Tongue (tissue), 2 donors: ENCODE measurements at regions not wholly inside any gene's neighbourhood (a gene's known extent, or its start where the extent isn't known, plus 50 kb on each side); places are given as distances from the start of the nearest gene placed in this dataset. TPM values are rescaled to one million over a fixed set of nuclear protein-coding genes. Genes with fewer than 3 reads are reported as not detected.
"Not testable (repeated sequence)": the region's sequence is repeated elsewhere in the genome, so short reads cannot be mapped to it uniquely, and the experiment has no call there.

Source experiments
- DNase-seq: peaks from one replicate; pipeline ENCODE4 v3.0.0-alpha.2; 2015
- small RNA-seq: library from RNA; depleted of rRNA; stranded (forward); fragments of <200 nt; gene quantifications from one replicate; pipeline ENCODE3, GENCODE V24; 2014; ENCODE audit warnings: low replicate concordance

GRCh38 chrX:12060489-12061260 lies 77.6 kb upstream of the FRMPD4 start:
- DNase-seq: no peak

- DNase-seq: peak; percentile 44
These were observed 73.0 kb upstream of the FRMPD4 start for GRCh38 chrX:12065251-12065650.

GRCh38 chrX:12076046-12076445 lies 62.2 kb upstream of the FRMPD4 start:
- no peak for DNase-seq

- peak; percentile 17 for DNase-seq
These were observed 58.0 kb upstream of the FRMPD4 start for GRCh38 chrX:12080265-12080664.

GRCh38 chrX:12082959-12083358 lies 55.3 kb upstream of the FRMPD4 start:
- DNase-seq: not testable (repeated sequence)

Small RNAs in the stretch of these regions (small RNA-seq; reads per million reads assigned to genes)
- not detected for gene RF00019
